Natural killer cell (primary cell): ENCODE measurements at regions not wholly inside any gene's neighbourhood (a gene's known extent, or its start where the extent isn't known, plus 50 kb on each side); places are given as distances from the start of the nearest gene placed in this dataset.
A peak's percentile ranks its signal among the peaks of the same experiment; 100 is the strongest.

Experiments
- ATAC-seq, 3 donors: fragments of 150-1000 bp in 2 of 3; fragments of 200-7000 bp in 1 of 3; cut with Tn5 transposase; 1 replicate in 1 of 3; 2 replicates in 2 of 3; pipeline ENCODE4 v1.10.0; 2021; ENCODE audit warnings: mild to moderate bottlenecking in 2 of 3, moderate library complexity in 2 of 3
- DNase-seq, 2 donors: peaks; one replicate each; pipeline versions ENCODE4 v3.0.0 to v3.0.0-alpha.2; 2013 to 2021; ENCODE audit warnings: mixed read lengths in 1 of 2
- H3K27ac ChIP-seq: one replicate; pipeline ENCODE4 v1.5.1; 2013; ENCODE audit warnings: mild to moderate bottlenecking, low read length
- H3K27me3 ChIP-seq: one replicate; pipeline ENCODE4 v1.6.1; 2013; ENCODE audit warnings: low read length; ENCODE audit not compliant: control insufficient read depth, insufficient read depth
- H3K36me3 ChIP-seq: one replicate; pipeline ENCODE4 v1.6.1; 2013; ENCODE audit warnings: low read length; ENCODE audit not compliant: control insufficient read depth, insufficient read depth
- H3K4me1 ChIP-seq: one replicate; pipeline ENCODE4 v1.6.1; 2013; ENCODE audit warnings: low read length; ENCODE audit not compliant: control insufficient read depth, insufficient read depth
- H3K4me3 ChIP-seq: one replicate; pipeline ENCODE4 v1.5.1; 2013; ENCODE audit warnings: low read length
- H3K9me3 ChIP-seq: one replicate; pipeline ENCODE4 v1.6.1; 2013; ENCODE audit warnings: low read length; ENCODE audit not compliant: control insufficient read depth, insufficient read depth
- H3K27ac Mint-ChIP-seq, 2 donors: one replicate each; pipeline ENCODE4 v1.8.0; 2022; ENCODE audit warnings: mild to moderate bottlenecking in 2 of 2, mixed read lengths in 2 of 2, moderate library complexity in 1 of 2
- H3K27me3 Mint-ChIP-seq, 2 donors: one replicate each; pipeline ENCODE4 v1.8.0; 2022; ENCODE audit warnings: low read depth in 2 of 2, mixed read lengths in 2 of 2
- H3K36me3 Mint-ChIP-seq: one replicate; pipeline ENCODE4 v1.8.0; 2022; ENCODE audit warnings: mixed read lengths
- H3K4me1 Mint-ChIP-seq, 2 donors: one replicate each; pipeline ENCODE4 v1.8.0; 2022; ENCODE audit warnings: mixed read lengths in 2 of 2
- H3K4me3 Mint-ChIP-seq: one replicate; pipeline ENCODE4 v1.8.0; 2022; ENCODE audit warnings: mild to moderate bottlenecking, moderate library complexity, mixed read lengths
- H3K9me3 Mint-ChIP-seq, 2 donors: one replicate each; pipeline ENCODE4 v1.8.0; 2022; ENCODE audit warnings: mixed read lengths in 2 of 2
- CTCF ChIP-seq: fragments of 200-600 bp; IDR thresholded peaks from one replicate; pipeline ENCODE4 v1.8.0; 2022; ENCODE audit warnings: antibody characterized with exemption
- WGBS: methylation state at CpG from one replicate; pipeline ENCODE4 v1.1.7; 2013; ENCODE audit warnings: missing lambda C conversion rate; ENCODE audit not compliant: insufficient coverage; 5-methylcytosine and 5-hydroxymethylcytosine counted together
- intact Hi-C: fragments of 100-400 bp; cut with micrococcal nuclease; formaldehyde crosslinking; loops from one replicate; pipeline ENCODE4 v1.14.2; 2022

DNA sequence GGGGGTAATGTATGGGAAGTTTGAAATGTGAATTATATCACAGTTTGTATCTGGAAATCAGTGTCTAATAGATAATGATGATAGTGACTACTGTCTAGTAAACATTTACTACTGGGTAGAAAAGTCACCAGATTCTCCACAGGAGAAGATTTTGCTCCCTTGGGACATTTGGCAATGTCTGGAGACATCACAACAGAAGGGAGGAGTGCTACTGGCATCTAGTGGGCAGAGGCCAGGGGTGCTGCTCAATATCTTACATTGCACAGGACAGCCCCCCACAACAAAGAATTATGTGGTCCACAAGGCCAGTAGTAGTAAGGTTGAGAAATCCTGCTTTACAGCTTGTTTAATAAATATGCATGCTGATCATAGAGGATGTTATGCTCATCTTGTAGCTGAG lies 92.3 kb upstream of the PRPS1L1 start:
- Mint-ChIP-seq H3K27ac (no peak overlapping the region), H3K36me3 (no peaks in the 10 kb centered on the region), H3K4me3 (no peak overlapping the region), H3K27me3 (peaks cover 0 to 3% of the 10 kb centered on the region in 2 donors), H3K9me3 (no peaks in the 10 kb centered on the region), H3K4me1 (no peaks in the 10 kb centered on the region)
- no peaks in the 10 kb centered on the region for H3K27me3 ChIP-seq
- no peak overlapping the region for H3K27ac ChIP-seq
- TF ChIP-seq CTCF, result no peak
- DNase-seq (peak in 1 of 2 donors; percentile 1), ATAC-seq (no peak)
- H3K4me3 ChIP-seq, result no peak overlapping the region
- intact Hi-C loops, result no loop called here
- H3K4me1 ChIP-seq, result no peaks in the 10 kb centered on the region
- H3K9me3 ChIP-seq, result no peaks in the 10 kb centered on the region
- no peaks in the 10 kb centered on the region for H3K36me3 ChIP-seq

DNA sequence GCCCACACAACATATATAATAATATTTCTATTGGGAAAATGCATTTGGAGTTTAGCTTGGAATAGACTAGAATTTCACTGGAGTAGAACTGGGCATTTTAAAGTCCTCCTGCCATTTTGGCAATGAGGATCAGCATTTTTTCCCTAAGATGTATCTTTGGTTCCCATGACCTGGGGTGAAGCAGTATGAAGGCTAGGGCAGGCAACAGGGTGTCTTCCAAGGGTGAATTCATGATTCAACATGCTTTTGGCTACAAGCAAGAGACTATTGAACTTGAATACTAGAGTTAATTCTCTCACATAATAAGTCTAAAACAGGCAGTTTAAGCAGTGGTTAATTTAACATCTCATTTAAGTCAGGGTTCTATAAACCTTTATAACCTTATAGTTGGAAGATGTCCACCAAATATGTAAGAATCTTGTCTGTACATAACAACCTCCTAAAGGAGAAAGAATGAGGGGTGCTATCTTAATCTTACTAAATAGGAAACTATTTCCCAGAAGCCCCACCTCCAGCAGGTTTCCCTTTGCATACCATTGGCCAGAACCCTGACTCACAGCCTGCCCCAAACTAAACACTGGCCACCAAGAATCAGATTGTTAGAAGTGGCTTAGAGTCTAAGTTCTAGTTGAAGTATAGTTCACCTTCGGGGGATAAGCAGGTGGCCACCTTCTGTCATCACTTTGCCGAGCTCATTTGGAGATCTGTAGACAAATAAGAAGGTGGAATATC lies 96.0 kb upstream of the PRPS1L1 start:
- H3K4me3 ChIP-seq, result no peak overlapping the region
- H3K4me1 Mint-ChIP-seq, result no peaks in the 10 kb centered on the region
- no peaks in the 10 kb centered on the region for H3K9me3 ChIP-seq
- no peak overlapping the region for H3K27ac Mint-ChIP-seq
- H3K4me3 Mint-ChIP-seq, result no peak overlapping the region
- WGBS, result 98% methylated on average over 2 of the region's 2 CpGs
- no peaks in the 10 kb centered on the region for H3K27me3 ChIP-seq
- no peak overlapping the region for H3K27ac ChIP-seq
- ATAC-seq, result no peak
- intact Hi-C loops, result no loop called here
- peaks cover 0 to 3% of the 10 kb centered on the region in 2 donors for H3K27me3 Mint-ChIP-seq
- no peak for DNase-seq
- H3K9me3 Mint-ChIP-seq, result no peaks in the 10 kb centered on the region
- H3K4me1 ChIP-seq, result no peaks in the 10 kb centered on the region
- no peaks in the 10 kb centered on the region for H3K36me3 ChIP-seq
- no peak for TF ChIP-seq CTCF
- H3K36me3 Mint-ChIP-seq, result no peaks in the 10 kb centered on the region

- no peak overlapping the region for H3K4me3 ChIP-seq
- H3K27ac ChIP-seq, result no peak overlapping the region
- H3K36me3 Mint-ChIP-seq, result no peaks in the 10 kb centered on the region
- no peaks in the 10 kb centered on the region for H3K4me1 ChIP-seq
- ATAC-seq (no peak), DNase-seq (no peak)
- H3K4me3 Mint-ChIP-seq, result no peak overlapping the region
- TF ChIP-seq CTCF, result no peak
- H3K27ac Mint-ChIP-seq, result no peak overlapping the region
- intact Hi-C loops, result no loop called here
- H3K4me1 Mint-ChIP-seq, result no peaks in the 10 kb centered on the region
- 100% methylated on average over 1 of the region's 2 CpGs for WGBS
- no peaks in the 10 kb centered on the region for H3K36me3 ChIP-seq
- H3K27me3 Mint-ChIP-seq, result peaks cover 0 to 5% of the 10 kb centered on the region in 2 donors
- no peaks in the 10 kb centered on the region for H3K9me3 ChIP-seq
- H3K27me3 ChIP-seq, result no peaks in the 10 kb centered on the region
- H3K9me3 Mint-ChIP-seq, result no peaks in the 10 kb centered on the region
Observed at GRCh38 chr7:18125476-18125875, 97.8 kb upstream of the PRPS1L1 start.

DNA sequence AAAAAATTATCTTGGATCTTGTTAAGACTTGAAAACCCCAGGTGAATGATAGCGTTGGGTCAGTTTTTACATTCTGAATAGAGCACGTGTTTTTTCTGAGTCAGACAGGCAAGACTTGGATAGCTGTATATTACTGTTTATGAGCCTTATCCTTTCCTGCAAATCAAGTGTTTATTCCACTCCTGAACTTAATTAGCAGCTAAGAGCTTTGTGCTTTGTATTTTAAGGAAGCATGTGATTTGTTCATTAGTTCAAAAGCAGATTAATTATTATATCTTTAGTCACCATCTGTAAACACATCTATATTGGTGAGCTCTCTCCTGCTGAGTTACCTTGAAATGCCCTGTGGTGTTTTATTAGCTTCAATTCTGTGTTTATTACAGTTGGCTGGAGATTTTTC lies 98.6 kb upstream of the PRPS1L1 start:
- TF ChIP-seq CTCF, result no peak
- Histone ChIP-seq H3K27me3 (no peaks in the 10 kb centered on the region), H3K36me3 (no peaks in the 10 kb centered on the region), H3K4me3 (no peak overlapping the region), H3K4me1 (no peaks in the 10 kb centered on the region), H3K9me3 (no peaks in the 10 kb centered on the region), H3K27ac (no peak overlapping the region)
- no peak for DNase-seq
- no peak overlapping the region for H3K27ac Mint-ChIP-seq
- peaks cover 3 to 5% of the 10 kb centered on the region in 2 donors for H3K27me3 Mint-ChIP-seq
- 83% methylated on average over 2 of the region's 2 CpGs for WGBS
- no peaks in the 10 kb centered on the region for H3K36me3 Mint-ChIP-seq
- intact Hi-C loops, result no loop called here
- no peaks in the 10 kb centered on the region for H3K4me1 Mint-ChIP-seq
- no peak overlapping the region for H3K4me3 Mint-ChIP-seq
- no peaks in the 10 kb centered on the region for H3K9me3 Mint-ChIP-seq
- no peak for ATAC-seq
